Keratinocyte (primary cell): ENCODE measurements at regions not wholly inside any gene's neighbourhood (a gene's known extent, or its start where the extent isn't known, plus 50 kb on each side); places are given as distances from the start of the nearest gene placed in this dataset.

Experiments used
- DNase-seq: peaks from one replicate; pipeline ENCODE4 v3.0.0-alpha.2; 2011; ENCODE audit warnings: low read depth, missing footprints, low spot score
- FAIRE-seq: peaks from 2 replicates; lab custom pipeline; 2011; peaks lifted over from hg19 to GRCh38; lab: Jason Lieb, UNC
- H2AFZ ChIP-seq: 2 replicates; pipeline ENCODE4 v1.6.0; 2012; ENCODE audit warnings: low read length, control low read depth, inconsistent platforms; ENCODE audit not compliant: control insufficient read depth
- H3K27ac ChIP-seq: 2 replicates; pipeline ENCODE4 v1.5.1; 2011; ENCODE audit warnings: low read length; ENCODE audit not compliant: control insufficient read depth, insufficient read depth
- H3K27me3 ChIP-seq: 3 replicates; pipeline ENCODE4 v1.6.0; 2011; ENCODE audit warnings: low read length; ENCODE audit not compliant: control insufficient read depth, insufficient read depth; ENCODE audit errors: extremely low read depth
- H3K36me3 ChIP-seq, 2 experiments: 2 replicates in 1 of 2; 3 replicates in 1 of 2; pipeline ENCODE4 v1.5.1; 2011; ENCODE audit warnings: low read length in 2 of 2, mild to moderate bottlenecking in 1 of 2; ENCODE audit not compliant: control insufficient read depth in 2 of 2, insufficient read depth in 2 of 2; ENCODE audit errors: extremely low read depth in 1 of 2
- H3K4me1 ChIP-seq: 3 replicates; pipeline ENCODE4 v1.5.1; 2011; ENCODE audit warnings: low read length; ENCODE audit not compliant: control insufficient read depth, insufficient read depth; ENCODE audit errors: extremely low read depth
- H3K4me2 ChIP-seq: 3 replicates; pipeline ENCODE4 v1.6.0; 2011; ENCODE audit warnings: low read depth, low read length; ENCODE audit not compliant: control insufficient read depth, insufficient read depth; ENCODE audit errors: extremely low read depth
- H3K4me3 ChIP-seq, 3 experiments: fragments of 200-600 bp in 1 of 3; sonication (generic) in 1 of 3; 2 replicates in 2 of 3; 3 replicates in 1 of 3; pipeline ENCODE4 v1.5.1; 2011 to 2016; ENCODE audit warnings: low read length in 3 of 3, mild to moderate bottlenecking in 3 of 3, control low read depth in 2 of 3, inconsistent platforms in 1 of 3, low read depth in 1 of 3, mixed read lengths in 1 of 3, mixed run types in 1 of 3, moderate library complexity in 1 of 3; ENCODE audit not compliant: control insufficient read depth in 2 of 3, insufficient read depth in 2 of 3; ENCODE audit errors: extremely low read depth in 1 of 3
- H3K79me2 ChIP-seq: 2 replicates; pipeline ENCODE4 v1.6.0; 2012; ENCODE audit warnings: low read length; ENCODE audit not compliant: control insufficient read depth, insufficient read depth
- H3K9ac ChIP-seq: 3 replicates; pipeline ENCODE4 v1.6.0; 2011; ENCODE audit warnings: low read length; ENCODE audit not compliant: control insufficient read depth, insufficient read depth; ENCODE audit errors: extremely low read depth
- H3K9me1 ChIP-seq: 3 replicates; pipeline ENCODE4 v1.6.0; 2011; ENCODE audit warnings: low read length; ENCODE audit not compliant: control insufficient read depth, insufficient read depth; ENCODE audit errors: extremely low read depth
- H3K9me3 ChIP-seq: 2 replicates; pipeline ENCODE4 v1.5.1; 2012; ENCODE audit warnings: low read depth, low read length; ENCODE audit not compliant: control insufficient read depth
- H4K20me1 ChIP-seq: 3 replicates; pipeline ENCODE4 v1.6.0; 2011; ENCODE audit warnings: low read length; ENCODE audit not compliant: control insufficient read depth, insufficient read depth; ENCODE audit errors: extremely low read depth
- EZH2 ChIP-seq: IDR thresholded peaks from one replicate; pipeline ENCODE4 v1.6.1; 2012; ENCODE audit warnings: inconsistent platforms, mild to moderate bottlenecking, low read length, moderate library complexity
- dilution Hi-C: fragments of 300-500 bp; cut with MboI; formaldehyde crosslinking; loops from one replicate; pipeline ENCODE4 v1.7.0; 2020; ENCODE audit warnings: low sequenced_read_pairs; ENCODE audit not compliant: extremely low pct_ligation_motif_present
- TF ChIP-seq, protein P1 (sequence below), 3 experiments: IDR thresholded peaks in 1 of 3; conservative IDR thresholded peaks in 1 of 3; optimal IDR thresholded peaks in 1 of 3; 2 replicates in 2 of 3; 3 replicates in 1 of 3; pipeline versions ENCODE3 to v1.5.1; 2011; ENCODE audit warnings: low read length in 3 of 3, mild to moderate bottlenecking in 3 of 3, moderate library complexity in 2 of 3, control low read depth in 1 of 3, inconsistent platforms in 1 of 3; ENCODE audit not compliant: insufficient read depth in 2 of 3; ENCODE audit errors: extremely low read depth in 1 of 3

DNA sequence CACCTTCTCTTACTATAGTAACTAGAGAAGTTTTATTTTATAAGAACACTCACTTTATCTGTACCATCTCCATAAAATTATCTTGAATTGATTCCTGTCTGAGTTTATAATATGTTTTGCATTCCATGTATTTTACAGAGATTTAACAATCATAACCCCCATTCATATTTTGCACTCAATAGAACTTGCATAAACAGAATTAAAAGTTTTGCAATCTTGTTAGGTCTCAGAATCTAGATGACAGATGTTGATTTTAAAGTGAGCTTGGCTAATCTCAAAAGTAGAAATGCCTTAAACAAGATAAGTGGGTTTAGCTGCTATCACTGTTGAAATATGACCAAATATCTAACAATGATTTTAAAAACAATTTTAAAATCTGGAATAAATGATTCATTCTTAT, 107.9 kb upstream of the EPHA6 start:
- dilution Hi-C loops: no loop called here
- no peak for FAIRE-seq
- H3K9me3 ChIP-seq: no peaks in the 10 kb centered on the region
- TF ChIP-seq, protein P1, sequence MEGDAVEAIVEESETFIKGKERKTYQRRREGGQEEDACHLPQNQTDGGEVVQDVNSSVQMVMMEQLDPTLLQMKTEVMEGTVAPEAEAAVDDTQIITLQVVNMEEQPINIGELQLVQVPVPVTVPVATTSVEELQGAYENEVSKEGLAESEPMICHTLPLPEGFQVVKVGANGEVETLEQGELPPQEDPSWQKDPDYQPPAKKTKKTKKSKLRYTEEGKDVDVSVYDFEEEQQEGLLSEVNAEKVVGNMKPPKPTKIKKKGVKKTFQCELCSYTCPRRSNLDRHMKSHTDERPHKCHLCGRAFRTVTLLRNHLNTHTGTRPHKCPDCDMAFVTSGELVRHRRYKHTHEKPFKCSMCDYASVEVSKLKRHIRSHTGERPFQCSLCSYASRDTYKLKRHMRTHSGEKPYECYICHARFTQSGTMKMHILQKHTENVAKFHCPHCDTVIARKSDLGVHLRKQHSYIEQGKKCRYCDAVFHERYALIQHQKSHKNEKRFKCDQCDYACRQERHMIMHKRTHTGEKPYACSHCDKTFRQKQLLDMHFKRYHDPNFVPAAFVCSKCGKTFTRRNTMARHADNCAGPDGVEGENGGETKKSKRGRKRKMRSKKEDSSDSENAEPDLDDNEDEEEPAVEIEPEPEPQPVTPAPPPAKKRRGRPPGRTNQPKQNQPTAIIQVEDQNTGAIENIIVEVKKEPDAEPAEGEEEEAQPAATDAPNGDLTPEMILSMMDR (optimal IDR thresholded peaks at IDR 0.05 in 1 of 3, IDR thresholded peaks at IDR 0.05 in 1 of 3, conservative IDR thresholded peaks at IDR 0.05 in 1 of 3; ENCODE audit: extremely low read depth in 1 of 3, insufficient read depth in 2 of 3, low read length in 3 of 3): no peak
- TF ChIP-seq EZH2: no peak
- no peaks in the 10 kb centered on the region for H4K20me1 ChIP-seq
- no peak overlapping the region for H3K9ac ChIP-seq
- no peaks in the 10 kb centered on the region for H3K36me3 ChIP-seq
- H2AFZ ChIP-seq: no peak overlapping the region
- H3K79me2 ChIP-seq: no peaks in the 10 kb centered on the region
- H3K4me3 ChIP-seq: no peak overlapping the region
- H3K4me1 ChIP-seq: no peaks in the 10 kb centered on the region
- H3K4me2 ChIP-seq: no peak overlapping the region
- no peak for DNase-seq
- H3K27ac ChIP-seq: no peak overlapping the region
- H3K9me1 ChIP-seq: no peaks in the 10 kb centered on the region
- no peaks in the 10 kb centered on the region for H3K27me3 ChIP-seq

DNA sequence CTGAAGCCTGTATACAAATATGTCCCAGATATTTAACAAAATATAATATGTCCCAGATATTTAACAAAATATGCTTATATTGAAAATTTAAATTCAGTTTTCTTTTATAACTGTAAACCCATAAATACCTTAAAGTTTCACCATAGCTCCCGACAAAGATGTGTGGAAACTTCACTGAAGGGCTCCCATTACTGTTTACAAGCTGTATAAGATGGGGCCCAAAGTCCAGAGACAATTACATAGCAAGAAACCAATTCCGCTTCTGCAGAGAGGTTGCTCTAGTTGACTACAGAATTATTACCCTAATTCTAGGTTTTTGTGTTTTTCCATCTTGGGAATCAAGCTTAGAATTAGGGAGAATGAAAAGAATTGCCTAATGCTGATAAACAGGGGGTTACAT, 102.6 kb upstream of the EPHA6 start:
- FAIRE-seq: no peak

More for the DNA sequence above, 102.6 kb upstream of the EPHA6 start:
- dilution Hi-C loops: no loop called here
- no peak for TF ChIP-seq EZH2
- TF ChIP-seq, protein P1 (optimal IDR thresholded peaks at IDR 0.05 in 1 of 3, IDR thresholded peaks at IDR 0.05 in 1 of 3, conservative IDR thresholded peaks at IDR 0.05 in 1 of 3; ENCODE audit: extremely low read depth in 1 of 3, insufficient read depth in 2 of 3, low read length in 3 of 3): no peak
- no peaks in the 10 kb centered on the region for H3K9me3 ChIP-seq
- H3K4me1 ChIP-seq: no peaks in the 10 kb centered on the region
- H3K4me3 ChIP-seq: no peak overlapping the region
- DNase-seq: no peak
- H3K79me2 ChIP-seq: no peaks in the 10 kb centered on the region
- H3K27ac ChIP-seq: no peak overlapping the region
- H4K20me1 ChIP-seq: no peaks in the 10 kb centered on the region
- H3K36me3 ChIP-seq: no peaks in the 10 kb centered on the region
- no peak overlapping the region for H2AFZ ChIP-seq
- no peaks in the 10 kb centered on the region for H3K9me1 ChIP-seq
- no peak overlapping the region for H3K4me2 ChIP-seq
- H3K27me3 ChIP-seq: no peaks in the 10 kb centered on the region
- H3K9ac ChIP-seq: no peak overlapping the region
